ENCODE measurements at regions not wholly inside any gene's neighbourhood (a gene's known extent, or its start where the extent isn't known, plus 50 kb on each side); places are given as distances from the start of the nearest gene placed in this dataset.

DNA sequence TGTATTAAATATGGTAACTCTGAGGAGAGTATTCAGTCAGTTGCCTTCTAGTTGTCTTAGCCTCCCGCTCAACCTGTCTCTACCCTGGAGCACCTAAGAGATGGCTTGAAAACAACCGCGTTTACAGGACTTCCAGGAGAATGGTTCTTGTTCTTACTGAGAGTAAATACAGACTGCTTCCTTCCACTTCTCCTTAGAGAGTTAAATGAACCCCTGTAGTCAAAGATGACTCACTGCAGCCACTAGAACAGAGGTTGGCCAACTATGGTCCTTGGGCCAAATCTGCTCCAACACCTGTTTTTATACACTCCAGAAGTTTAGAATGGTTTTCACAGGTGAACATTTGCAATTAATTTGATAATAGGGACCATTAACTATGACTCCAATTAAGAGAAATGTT is 60.1 kb upstream of the ASB17 start:
- TF ChIP-seq, protein P1, sequence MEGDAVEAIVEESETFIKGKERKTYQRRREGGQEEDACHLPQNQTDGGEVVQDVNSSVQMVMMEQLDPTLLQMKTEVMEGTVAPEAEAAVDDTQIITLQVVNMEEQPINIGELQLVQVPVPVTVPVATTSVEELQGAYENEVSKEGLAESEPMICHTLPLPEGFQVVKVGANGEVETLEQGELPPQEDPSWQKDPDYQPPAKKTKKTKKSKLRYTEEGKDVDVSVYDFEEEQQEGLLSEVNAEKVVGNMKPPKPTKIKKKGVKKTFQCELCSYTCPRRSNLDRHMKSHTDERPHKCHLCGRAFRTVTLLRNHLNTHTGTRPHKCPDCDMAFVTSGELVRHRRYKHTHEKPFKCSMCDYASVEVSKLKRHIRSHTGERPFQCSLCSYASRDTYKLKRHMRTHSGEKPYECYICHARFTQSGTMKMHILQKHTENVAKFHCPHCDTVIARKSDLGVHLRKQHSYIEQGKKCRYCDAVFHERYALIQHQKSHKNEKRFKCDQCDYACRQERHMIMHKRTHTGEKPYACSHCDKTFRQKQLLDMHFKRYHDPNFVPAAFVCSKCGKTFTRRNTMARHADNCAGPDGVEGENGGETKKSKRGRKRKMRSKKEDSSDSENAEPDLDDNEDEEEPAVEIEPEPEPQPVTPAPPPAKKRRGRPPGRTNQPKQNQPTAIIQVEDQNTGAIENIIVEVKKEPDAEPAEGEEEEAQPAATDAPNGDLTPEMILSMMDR (IDR thresholded peaks at IDR 0.05), result no peak
- TF ChIP-seq POLR2A (IDR thresholded peaks at IDR 0.05), result no peak
- Histone ChIP-seq H3K9me3 (no peaks in the 10 kb centered on the region), H3K36me3 (no peaks in the 10 kb centered on the region), H3K27ac (no peak overlapping the region), H3K27me3 (no peaks in the 10 kb centered on the region), H3K4me3 (no peak overlapping the region), H3K4me1 (no peaks in the 10 kb centered on the region)
- no peak for DNase-seq

DNA sequence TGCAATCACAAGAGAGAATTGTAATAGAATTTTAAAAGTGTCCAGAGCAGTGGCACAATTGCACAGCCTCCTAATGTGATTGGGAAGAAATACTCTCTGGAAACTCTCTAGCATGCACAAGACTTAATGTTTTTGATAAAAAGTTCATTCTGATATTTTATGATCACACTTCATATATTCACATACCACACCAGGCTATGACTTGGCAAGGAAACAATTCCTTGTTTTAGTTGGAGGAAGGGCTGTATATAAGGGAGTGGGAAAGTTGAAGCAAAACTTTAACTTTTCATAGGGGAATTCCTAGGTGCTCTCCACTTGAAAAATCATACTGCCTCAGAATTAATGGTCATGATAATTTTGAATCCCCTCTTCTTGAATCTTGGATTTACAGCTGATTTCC is 61.5 kb upstream of the ASB17 start:
- DNase-seq, result no peak
- Histone ChIP-seq H3K36me3 (no peaks in the 10 kb centered on the region), H3K27ac (no peak overlapping the region), H3K4me3 (no peak overlapping the region), H3K9me3 (no peaks in the 10 kb centered on the region), H3K4me1 (no peaks in the 10 kb centered on the region), H3K27me3 (no peaks in the 10 kb centered on the region)
- TF ChIP-seq POLR2A (IDR thresholded peaks at IDR 0.05), result no peak
- TF ChIP-seq, protein P1 (IDR thresholded peaks at IDR 0.05), result no peak

DNA sequence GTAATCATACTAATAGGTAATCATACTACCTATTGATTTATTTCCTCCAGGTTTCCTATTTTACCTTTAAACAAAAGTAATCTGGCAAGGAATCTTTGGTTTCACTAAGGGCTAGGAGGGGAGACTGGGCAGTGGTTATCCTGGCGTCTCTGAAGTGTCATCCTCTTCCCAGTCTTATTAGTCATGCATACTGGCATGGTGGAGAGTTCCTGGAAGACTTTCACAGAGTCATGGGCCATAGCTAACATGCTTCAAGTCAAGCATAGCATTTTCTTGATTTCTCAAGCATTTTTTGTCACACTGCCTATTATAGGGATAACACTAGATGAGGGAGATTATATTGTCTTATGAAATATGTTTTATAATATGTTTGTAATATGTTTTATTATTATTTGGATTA is 64.0 kb upstream of the ASB17 start:
- Histone ChIP-seq H3K27me3 (no peaks in the 10 kb centered on the region), H3K4me1 (no peaks in the 10 kb centered on the region), H3K9me3 (no peaks in the 10 kb centered on the region), H3K4me3 (no peak overlapping the region), H3K27ac (no peak overlapping the region), H3K36me3 (no peaks in the 10 kb centered on the region)
- TF ChIP-seq, protein P1 (IDR thresholded peaks at IDR 0.05), result no peak
- no peak for TF ChIP-seq POLR2A (IDR thresholded peaks at IDR 0.05)
- DNase-seq, result no peak

- no peaks in the 10 kb centered on the region for H3K9me3 ChIP-seq
- no peaks in the 10 kb centered on the region for H3K4me1 ChIP-seq
- H3K27ac ChIP-seq, result no peak overlapping the region
- H3K4me3 ChIP-seq, result no peak overlapping the region
- no peaks in the 10 kb centered on the region for H3K36me3 ChIP-seq
- TF ChIP-seq, protein P1 (IDR thresholded peaks at IDR 0.05), result no peak
- no peak for TF ChIP-seq POLR2A (IDR thresholded peaks at IDR 0.05)
- no peak for DNase-seq
- H3K27me3 ChIP-seq, result no peaks in the 10 kb centered on the region
Observed at GRCh38 chr1:75999034-75999433, 66.8 kb upstream of the ASB17 start.

- no peak for TF ChIP-seq POLR2A (IDR thresholded peaks at IDR 0.05)
- TF ChIP-seq, protein P1 (IDR thresholded peaks at IDR 0.05), result no peak
- Histone ChIP-seq H3K36me3 (no peaks in the 10 kb centered on the region), H3K27me3 (no peaks in the 10 kb centered on the region), H3K27ac (no peak overlapping the region), H3K4me3 (no peak overlapping the region), H3K4me1 (no peaks in the 10 kb centered on the region), H3K9me3 (no peaks in the 10 kb centered on the region)
- DNase-seq, result no peak
Observed at GRCh38 chr1:76003946-76004345, 70.6 kb upstream of the ST6GALNAC3 start.

DNA sequence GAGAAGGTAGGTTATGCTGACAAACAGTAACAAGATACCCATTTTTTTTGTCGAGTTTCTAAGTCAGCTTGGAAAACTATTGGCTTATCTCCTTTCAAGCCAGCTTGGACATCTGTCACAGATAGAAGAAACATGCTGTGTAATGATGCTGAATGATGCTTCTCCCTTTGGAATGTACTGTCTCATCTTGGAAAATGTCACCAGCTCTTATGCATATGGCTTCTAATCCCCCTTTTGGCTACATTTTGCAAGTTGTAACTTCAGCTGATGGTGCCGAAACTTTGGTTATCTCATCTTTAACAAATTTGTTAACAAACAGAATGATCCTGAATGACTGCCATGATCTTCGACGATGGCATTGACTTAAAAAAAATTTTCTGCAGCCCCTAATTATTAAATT is 68.8 kb upstream of the ST6GALNAC3 start:
- TF ChIP-seq POLR2A (IDR thresholded peaks at IDR 0.05), result no peak
- TF ChIP-seq, protein P1 (IDR thresholded peaks at IDR 0.05), result no peak
- no peaks in the 10 kb centered on the region for H3K36me3 ChIP-seq
- H3K9me3 ChIP-seq, result no peaks in the 10 kb centered on the region
- H3K4me1 ChIP-seq, result no peaks in the 10 kb centered on the region
- H3K27ac ChIP-seq, result no peak overlapping the region
- DNase-seq, result no peak
- no peaks in the 10 kb centered on the region for H3K27me3 ChIP-seq
- no peak overlapping the region for H3K4me3 ChIP-seq
